ENCODE measurements at regions not wholly inside any gene's neighbourhood (a gene's known extent, or its start where the extent isn't known, plus 50 kb on each side); places are given as distances from the start of the nearest gene placed in this dataset.

DNA sequence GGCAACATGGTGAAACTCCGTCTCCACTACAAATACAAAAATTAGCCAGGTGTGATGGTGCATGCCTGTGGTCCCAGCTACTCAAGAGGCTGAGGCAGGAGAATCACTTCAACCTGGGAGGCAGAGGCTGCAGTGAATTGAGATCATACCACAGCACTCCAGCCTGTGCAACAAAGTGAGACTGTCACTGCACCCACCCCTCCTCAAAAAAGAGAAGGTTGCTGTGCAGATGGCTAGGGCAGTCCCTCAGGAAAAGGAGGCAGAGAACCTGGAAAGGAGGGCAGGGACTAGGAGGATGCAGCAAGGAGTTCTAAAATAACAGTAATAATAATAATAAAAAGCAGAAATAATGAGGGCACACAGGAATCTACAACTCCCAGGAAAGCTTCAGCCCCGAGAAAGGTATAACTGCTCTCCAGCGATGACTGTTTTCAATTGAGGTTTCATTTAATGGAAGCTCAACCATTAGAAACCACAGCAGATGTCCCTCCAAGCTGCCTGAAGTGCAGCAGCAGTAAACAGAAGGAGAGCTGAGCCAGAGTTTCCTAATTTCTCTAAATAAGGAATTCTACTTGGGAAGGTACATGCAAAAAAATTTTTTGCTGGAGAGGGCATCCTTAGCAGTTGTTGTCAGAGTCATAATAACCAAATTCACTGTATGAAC is 326.5 kb downstream of the GATA3 start:
- H3K27ac ChIP-seq (replicated peaks), result no peak overlapping the region
- no peaks in the 10 kb centered on the region for H3K27me3 ChIP-seq (ENCODE audit: insufficient read depth, poor library complexity, severe bottlenecking)
- H3K4me3 ChIP-seq (replicated peaks; ENCODE audit: insufficient read depth, low read length), result no peak overlapping the region
- DNase-seq (ENCODE audit: low read depth in 1 of 2, low spot score in 1 of 2), result no peak
- TF ChIP-seq, protein P1, sequence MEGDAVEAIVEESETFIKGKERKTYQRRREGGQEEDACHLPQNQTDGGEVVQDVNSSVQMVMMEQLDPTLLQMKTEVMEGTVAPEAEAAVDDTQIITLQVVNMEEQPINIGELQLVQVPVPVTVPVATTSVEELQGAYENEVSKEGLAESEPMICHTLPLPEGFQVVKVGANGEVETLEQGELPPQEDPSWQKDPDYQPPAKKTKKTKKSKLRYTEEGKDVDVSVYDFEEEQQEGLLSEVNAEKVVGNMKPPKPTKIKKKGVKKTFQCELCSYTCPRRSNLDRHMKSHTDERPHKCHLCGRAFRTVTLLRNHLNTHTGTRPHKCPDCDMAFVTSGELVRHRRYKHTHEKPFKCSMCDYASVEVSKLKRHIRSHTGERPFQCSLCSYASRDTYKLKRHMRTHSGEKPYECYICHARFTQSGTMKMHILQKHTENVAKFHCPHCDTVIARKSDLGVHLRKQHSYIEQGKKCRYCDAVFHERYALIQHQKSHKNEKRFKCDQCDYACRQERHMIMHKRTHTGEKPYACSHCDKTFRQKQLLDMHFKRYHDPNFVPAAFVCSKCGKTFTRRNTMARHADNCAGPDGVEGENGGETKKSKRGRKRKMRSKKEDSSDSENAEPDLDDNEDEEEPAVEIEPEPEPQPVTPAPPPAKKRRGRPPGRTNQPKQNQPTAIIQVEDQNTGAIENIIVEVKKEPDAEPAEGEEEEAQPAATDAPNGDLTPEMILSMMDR (IDR thresholded peaks at IDR 0.05; ENCODE audit: insufficient read depth, low read length), result no peak
- TF ChIP-seq SPI1 (IDR thresholded peaks at IDR 0.05; ENCODE audit: borderline replicate concordance, low read depth), result no peak
- TF ChIP-seq POLR2AphosphoS5 (IDR thresholded peaks at IDR 0.05; ENCODE audit: low read depth), result no peak
- TF ChIP-seq GABPA (IDR thresholded peaks at IDR 0.05; ENCODE audit: low read depth), result no peak
- TF ChIP-seq, protein P2, sequence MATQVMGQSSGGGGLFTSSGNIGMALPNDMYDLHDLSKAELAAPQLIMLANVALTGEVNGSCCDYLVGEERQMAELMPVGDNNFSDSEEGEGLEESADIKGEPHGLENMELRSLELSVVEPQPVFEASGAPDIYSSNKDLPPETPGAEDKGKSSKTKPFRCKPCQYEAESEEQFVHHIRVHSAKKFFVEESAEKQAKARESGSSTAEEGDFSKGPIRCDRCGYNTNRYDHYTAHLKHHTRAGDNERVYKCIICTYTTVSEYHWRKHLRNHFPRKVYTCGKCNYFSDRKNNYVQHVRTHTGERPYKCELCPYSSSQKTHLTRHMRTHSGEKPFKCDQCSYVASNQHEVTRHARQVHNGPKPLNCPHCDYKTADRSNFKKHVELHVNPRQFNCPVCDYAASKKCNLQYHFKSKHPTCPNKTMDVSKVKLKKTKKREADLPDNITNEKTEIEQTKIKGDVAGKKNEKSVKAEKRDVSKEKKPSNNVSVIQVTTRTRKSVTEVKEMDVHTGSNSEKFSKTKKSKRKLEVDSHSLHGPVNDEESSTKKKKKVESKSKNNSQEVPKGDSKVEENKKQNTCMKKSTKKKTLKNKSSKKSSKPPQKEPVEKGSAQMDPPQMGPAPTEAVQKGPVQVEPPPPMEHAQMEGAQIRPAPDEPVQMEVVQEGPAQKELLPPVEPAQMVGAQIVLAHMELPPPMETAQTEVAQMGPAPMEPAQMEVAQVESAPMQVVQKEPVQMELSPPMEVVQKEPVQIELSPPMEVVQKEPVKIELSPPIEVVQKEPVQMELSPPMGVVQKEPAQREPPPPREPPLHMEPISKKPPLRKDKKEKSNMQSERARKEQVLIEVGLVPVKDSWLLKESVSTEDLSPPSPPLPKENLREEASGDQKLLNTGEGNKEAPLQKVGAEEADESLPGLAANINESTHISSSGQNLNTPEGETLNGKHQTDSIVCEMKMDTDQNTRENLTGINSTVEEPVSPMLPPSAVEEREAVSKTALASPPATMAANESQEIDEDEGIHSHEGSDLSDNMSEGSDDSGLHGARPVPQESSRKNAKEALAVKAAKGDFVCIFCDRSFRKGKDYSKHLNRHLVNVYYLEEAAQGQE (IDR thresholded peaks at IDR 0.05; ENCODE audit: insufficient replicate concordance, low read depth), result no peak

DNA sequence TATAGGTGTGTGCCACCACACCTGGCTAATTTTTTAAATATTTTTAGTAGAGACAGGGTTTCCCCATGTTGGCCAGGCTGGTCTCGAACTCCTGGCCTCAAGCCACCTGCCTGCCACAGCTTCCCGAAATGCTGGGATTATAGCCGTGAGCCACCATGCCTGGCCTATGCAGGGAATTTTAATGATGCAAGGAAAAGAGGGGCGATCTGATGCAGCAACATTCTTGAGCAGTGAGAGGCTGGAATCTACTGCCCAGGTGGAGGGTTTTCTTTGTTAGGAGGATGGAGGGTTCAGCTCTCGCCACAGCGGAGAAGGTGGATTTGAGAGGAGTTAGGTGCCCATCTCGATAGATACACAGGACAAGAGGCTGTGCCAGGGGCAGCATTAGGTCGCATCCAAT is 332.3 kb downstream of the GATA3 start:
- H3K4me3 ChIP-seq (replicated peaks; ENCODE audit: insufficient read depth, low read length), result no peak overlapping the region
- DNase-seq (ENCODE audit: low read depth in 1 of 2, low spot score in 1 of 2), result no peak
- H3K27me3 ChIP-seq (ENCODE audit: insufficient read depth, poor library complexity, severe bottlenecking), result no peaks in the 10 kb centered on the region
- H3K27ac ChIP-seq (replicated peaks), result no peak overlapping the region
- TF ChIP-seq POLR2AphosphoS5 (IDR thresholded peaks at IDR 0.05; ENCODE audit: low read depth) (no peak), GABPA (IDR thresholded peaks at IDR 0.05; ENCODE audit: low read depth) (no peak)
- TF ChIP-seq, protein P1 (IDR thresholded peaks at IDR 0.05; ENCODE audit: insufficient read depth, low read length), result no peak

DNA sequence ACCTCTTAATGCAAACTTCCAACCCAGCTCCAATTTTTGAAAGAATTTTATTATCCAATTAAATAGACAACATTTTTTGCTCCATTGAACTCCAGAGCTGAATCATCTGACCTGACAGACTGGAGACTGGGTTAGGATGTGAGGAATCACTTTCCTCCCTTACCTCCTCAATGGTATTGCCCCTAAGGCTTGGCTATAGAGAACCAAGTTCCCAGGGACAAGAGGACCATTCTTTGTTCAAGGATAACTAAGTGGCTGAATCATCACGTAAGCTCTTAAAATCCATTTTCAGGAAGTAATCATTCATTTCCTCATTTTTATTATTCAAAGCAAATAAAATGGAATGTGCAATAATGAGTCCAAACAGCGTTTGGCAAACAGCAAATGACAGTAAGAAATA is 335.1 kb downstream of the GATA3 start:
- H3K4me3 ChIP-seq (replicated peaks; ENCODE audit: insufficient read depth, low read length), result no peak overlapping the region

DNA sequence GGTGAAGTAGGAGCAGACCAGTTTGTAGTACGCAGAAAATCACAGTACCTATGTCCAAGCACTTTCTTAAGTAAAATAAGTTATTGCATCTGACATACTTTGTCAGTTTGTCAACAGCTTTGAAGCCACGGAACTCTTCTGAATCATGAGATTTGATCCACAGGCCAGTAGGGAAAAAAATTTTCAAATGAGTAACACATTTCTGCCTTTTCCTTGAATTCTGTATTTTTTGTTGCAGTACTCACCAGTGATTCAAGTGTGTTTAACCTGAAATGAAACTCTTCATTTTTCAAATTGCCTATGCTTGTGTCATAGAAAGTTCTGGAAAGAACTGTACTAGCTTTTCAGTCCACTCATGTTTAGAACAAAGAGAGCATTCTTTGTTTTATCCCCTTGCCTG is 337.7 kb downstream of the GATA3 start:
- TF ChIP-seq, protein P1 (IDR thresholded peaks at IDR 0.05; ENCODE audit: insufficient read depth, low read length), result no peak
- TF ChIP-seq GABPA (IDR thresholded peaks at IDR 0.05; ENCODE audit: low read depth), result no peak
- TF ChIP-seq SPI1 (IDR thresholded peaks at IDR 0.05; ENCODE audit: borderline replicate concordance, low read depth), result no peak
- TF ChIP-seq, protein P2 (IDR thresholded peaks at IDR 0.05; ENCODE audit: insufficient replicate concordance, low read depth), result no peak
- no peak for TF ChIP-seq POLR2AphosphoS5 (IDR thresholded peaks at IDR 0.05; ENCODE audit: low read depth)
- no peaks in the 10 kb centered on the region for H3K27me3 ChIP-seq (ENCODE audit: insufficient read depth, poor library complexity, severe bottlenecking)
- H3K4me3 ChIP-seq (replicated peaks; ENCODE audit: insufficient read depth, low read length), result no peak overlapping the region
- DNase-seq (ENCODE audit: low read depth in 1 of 2, low spot score in 1 of 2), result no peak
- H3K27ac ChIP-seq (replicated peaks), result no peak overlapping the region

More for the DNA sequence above, 335.1 kb downstream of the GATA3 start:
- Histone ChIP-seq H3K27ac (replicated peaks) (no peak overlapping the region), H3K27me3 (ENCODE audit: insufficient read depth, poor library complexity, severe bottlenecking) (no peaks in the 10 kb centered on the region)
- TF ChIP-seq SPI1 (IDR thresholded peaks at IDR 0.05; ENCODE audit: borderline replicate concordance, low read depth) (no peak), POLR2AphosphoS5 (IDR thresholded peaks at IDR 0.05; ENCODE audit: low read depth) (no peak)
- TF ChIP-seq, protein P1 (IDR thresholded peaks at IDR 0.05; ENCODE audit: insufficient read depth, low read length), result no peak
- DNase-seq (ENCODE audit: low read depth in 1 of 2, low spot score in 1 of 2), result no peak

Measured in HL-60 (cell line).